ENCODE measurements at regions not wholly inside any gene's neighbourhood (a gene's known extent, or its start where the extent isn't known, plus 50 kb on each side); places are given as distances from the start of the nearest gene placed in this dataset.

DNA sequence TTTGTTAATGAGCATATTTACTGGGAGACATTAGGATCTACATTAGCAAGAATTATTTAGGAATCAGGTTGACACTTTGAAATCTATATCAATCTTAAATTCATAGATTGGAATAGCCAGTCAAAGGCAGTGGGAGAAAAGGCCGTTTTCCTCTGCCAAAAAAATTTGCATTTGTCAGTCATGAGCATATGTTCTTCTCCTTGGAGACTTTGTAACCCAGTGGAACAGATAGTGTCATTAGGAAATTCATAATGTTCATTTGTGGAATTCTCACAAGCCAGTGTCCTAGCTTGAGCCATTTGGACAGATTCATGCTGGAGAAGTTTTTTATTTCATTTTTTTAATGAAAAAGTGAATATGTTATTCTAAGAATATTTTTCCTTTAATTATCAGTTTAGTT is 260.1 kb downstream of the OXSM start (continued):
- TF ChIP-seq SIN3A (conservative IDR thresholded peaks at IDR 0.05 in 1 of 2, IDR thresholded peaks at IDR 0.05 in 1 of 2; ENCODE audit: low read depth in 1 of 2, low read length in 2 of 2) = no peak
- TF ChIP-seq EZH2 (IDR thresholded peaks at IDR 0.05; ENCODE audit: low read depth, low read length, severe bottlenecking) = no peak
- no peak for TF ChIP-seq SP1 (IDR thresholded peaks at IDR 0.05; ENCODE audit: low read depth, low read length)
